Limb (tissue), 2 donors: ENCODE measurements at regions not wholly inside any gene's neighbourhood (a gene's known extent, or its start where the extent isn't known, plus 50 kb on each side); places are given as distances from the start of the nearest gene placed in this dataset.
A peak's percentile ranks its signal among the peaks of the same experiment; 100 is the strongest.

ENCODE experiments used
- DNase-seq, 2 donors: peaks; one replicate each; pipeline ENCODE4 v3.0.0-alpha.2; 2016; ENCODE audit errors: extremely low spot score in 2 of 2

GRCh38 chr4:20590849-20591248 is 109.4 kb upstream of the PACRGL start:
- no peak for DNase-seq

GRCh38 chr4:20591571-20591970 is 108.7 kb upstream of the PACRGL start:
- no peak for DNase-seq

GRCh38 chr4:20592013-20592412 is 108.2 kb upstream of the PACRGL start:
- no peak for DNase-seq

- DNase-seq: no peak
Observed at GRCh38 chr4:20592663-20593062, 107.6 kb upstream of the PACRGL start.

- no peak for DNase-seq
Observed at GRCh38 chr4:20598626-20599025, 101.6 kb upstream of the PACRGL start.

- no peak for DNase-seq
Observed at GRCh38 chr4:20603671-20604313, 96.5 kb upstream of the PACRGL start.

GRCh38 chr4:20612313-20612712 is 87.9 kb upstream of the PACRGL start:
- no peak for DNase-seq

- no peak for DNase-seq
Observed at GRCh38 chr4:20614816-20615215, 85.4 kb upstream of the PACRGL start.

- DNase-seq: no peak
Observed at GRCh38 chr4:20615486-20616260, 84.6 kb upstream of the PACRGL start.

- no peak for DNase-seq
Observed at GRCh38 chr4:20616313-20616712, 83.9 kb upstream of the PACRGL start.

- DNase-seq: no peak
Observed at GRCh38 chr4:20616848-20617247, 83.4 kb upstream of the PACRGL start.

GRCh38 chr4:20617678-20618396 is 82.4 kb upstream of the PACRGL start:
- peak; percentile 34 to 48 for DNase-seq

- peak in 1 of 2 donors; percentile 32 for DNase-seq
Observed at GRCh38 chr4:20618731-20619130, 81.5 kb upstream of the PACRGL start.

- no peak for DNase-seq
Observed at GRCh38 chr4:20621476-20621875, 78.8 kb upstream of the PACRGL start.

- no peak for DNase-seq
Observed at GRCh38 chr4:20622701-20623100, 77.6 kb upstream of the PACRGL start.

- DNase-seq: no peak
Observed at GRCh38 chr4:20623939-20624338, 76.3 kb upstream of the PACRGL start.

- no peak for DNase-seq
Observed at GRCh38 chr4:20624793-20625374, 75.4 kb upstream of the PACRGL start.

GRCh38 chr4:20625426-20625825 is 74.8 kb upstream of the PACRGL start:
- DNase-seq: no peak

- no peak for DNase-seq
Observed at GRCh38 chr4:20626326-20627005, 73.8 kb upstream of the PACRGL start.

GRCh38 chr4:20627866-20628265 is 72.4 kb upstream of the PACRGL start:
- no peak for DNase-seq
